ENCODE measurements at regions not wholly inside any gene's neighbourhood (a gene's known extent, or its start where the extent isn't known, plus 50 kb on each side); places are given as distances from the start of the nearest gene placed in this dataset.

- H3K4me2 ChIP-seq (ENCODE audit: low read length): no peak overlapping the region
- POLR2A ChIA-PET: no interaction called here
- H3K36me3 ChIP-seq (ENCODE audit: control insufficient read depth in 1 of 2, insufficient read depth in 2 of 2, low read length in 2 of 2): no peaks in the 10 kb centered on the region
- ATAC-seq (no peak), DNase-seq (ENCODE audit: low read depth, low spot score) (no peak)
- H3K79me2 ChIP-seq (ENCODE audit: insufficient read depth, low read length): no peaks in the 10 kb centered on the region
- intact Hi-C loops (cut with micrococcal nuclease): no loop called here
- no peaks in the 10 kb centered on the region for H3K4me1 ChIP-seq (ENCODE audit: control insufficient read depth in 1 of 2, insufficient read depth in 2 of 2, low read length in 2 of 2)
- BruUV-seq (replicated peaks): no TSS peak
- no peak overlapping the region for H3K27ac ChIP-seq (ENCODE audit: low read depth, low read length)
- no peak overlapping the region for H3K9ac ChIP-seq (ENCODE audit: low read length)
- H3K9me3 ChIP-seq (ENCODE audit: control insufficient read depth in 1 of 2, insufficient read depth in 1 of 2, low read depth in 1 of 2, low read length in 2 of 2): no peaks in the 10 kb centered on the region
- H4K20me1 ChIP-seq (ENCODE audit: insufficient read depth): no peaks in the 10 kb centered on the region
- RAD21 ChIA-PET (ENCODE audit: low non-redundant PET in 1 of 2, low total read pairs in 2 of 2, uncharacterized antibody in 2 of 2, unreplicated experiment in 2 of 2): no interaction called here
- no peak overlapping the region for H3K4me3 ChIP-seq (replicated peaks in 1 of 2; ENCODE audit: low read depth in 1 of 2, low read length in 2 of 2)
- H2AFZ ChIP-seq (ENCODE audit: low read depth, low read length, poor library complexity, severe bottlenecking): no peak overlapping the region
- TF ChIP-seq EZH2phosphoT487 (IDR thresholded peaks at IDR 0.05; ENCODE audit: borderline replicate concordance) (no peak), RAD21 (IDR thresholded peaks at IDR 0.05; ENCODE audit: low read depth) (no peak), ELF1 (IDR thresholded peaks at IDR 0.05; ENCODE audit: borderline replicate concordance, low read depth) (no peak), ZBTB33 (IDR thresholded peaks at IDR 0.05; ENCODE audit: extremely low read depth, insufficient replicate concordance, low read length) (no peak), SP1 (IDR thresholded peaks at IDR 0.05; ENCODE audit: low read depth) (no peak), CBX3 (IDR thresholded peaks at IDR 0.05; ENCODE audit: low read depth) (no peak), MAX (IDR thresholded peaks at IDR 0.05) (no peak), CEBPB (IDR thresholded peaks at IDR 0.05; ENCODE audit: low read depth) (no peak), TCF7L2 (IDR thresholded peaks at IDR 0.05; ENCODE audit: borderline replicate concordance, extremely low read depth, insufficient read depth, insufficient read length) (no peak), POLR2A (IDR thresholded peaks at IDR 0.05; ENCODE audit: borderline replicate concordance, extremely low read depth, insufficient read depth, insufficient read length) (no peak), SIN3A (IDR thresholded peaks at IDR 0.05; ENCODE audit: low read depth) (no peak), JUND (IDR thresholded peaks at IDR 0.05) (no peak), ZNF274 (IDR thresholded peaks at IDR 0.05; ENCODE audit: low read depth, low read length) (no peak), FOSL1 (IDR thresholded peaks at IDR 0.05; ENCODE audit: low read depth) (no peak), EGR1 (IDR thresholded peaks at IDR 0.05; ENCODE audit: low read depth) (no peak), SRF (IDR thresholded peaks at IDR 0.05; ENCODE audit: low read depth) (no peak)
- TF ChIP-seq, protein P1, sequence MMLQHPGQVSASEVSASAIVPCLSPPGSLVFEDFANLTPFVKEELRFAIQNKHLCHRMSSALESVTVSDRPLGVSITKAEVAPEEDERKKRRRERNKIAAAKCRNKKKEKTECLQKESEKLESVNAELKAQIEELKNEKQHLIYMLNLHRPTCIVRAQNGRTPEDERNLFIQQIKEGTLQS (IDR thresholded peaks at IDR 0.05): no peak
- TF ChIP-seq, protein P2, sequence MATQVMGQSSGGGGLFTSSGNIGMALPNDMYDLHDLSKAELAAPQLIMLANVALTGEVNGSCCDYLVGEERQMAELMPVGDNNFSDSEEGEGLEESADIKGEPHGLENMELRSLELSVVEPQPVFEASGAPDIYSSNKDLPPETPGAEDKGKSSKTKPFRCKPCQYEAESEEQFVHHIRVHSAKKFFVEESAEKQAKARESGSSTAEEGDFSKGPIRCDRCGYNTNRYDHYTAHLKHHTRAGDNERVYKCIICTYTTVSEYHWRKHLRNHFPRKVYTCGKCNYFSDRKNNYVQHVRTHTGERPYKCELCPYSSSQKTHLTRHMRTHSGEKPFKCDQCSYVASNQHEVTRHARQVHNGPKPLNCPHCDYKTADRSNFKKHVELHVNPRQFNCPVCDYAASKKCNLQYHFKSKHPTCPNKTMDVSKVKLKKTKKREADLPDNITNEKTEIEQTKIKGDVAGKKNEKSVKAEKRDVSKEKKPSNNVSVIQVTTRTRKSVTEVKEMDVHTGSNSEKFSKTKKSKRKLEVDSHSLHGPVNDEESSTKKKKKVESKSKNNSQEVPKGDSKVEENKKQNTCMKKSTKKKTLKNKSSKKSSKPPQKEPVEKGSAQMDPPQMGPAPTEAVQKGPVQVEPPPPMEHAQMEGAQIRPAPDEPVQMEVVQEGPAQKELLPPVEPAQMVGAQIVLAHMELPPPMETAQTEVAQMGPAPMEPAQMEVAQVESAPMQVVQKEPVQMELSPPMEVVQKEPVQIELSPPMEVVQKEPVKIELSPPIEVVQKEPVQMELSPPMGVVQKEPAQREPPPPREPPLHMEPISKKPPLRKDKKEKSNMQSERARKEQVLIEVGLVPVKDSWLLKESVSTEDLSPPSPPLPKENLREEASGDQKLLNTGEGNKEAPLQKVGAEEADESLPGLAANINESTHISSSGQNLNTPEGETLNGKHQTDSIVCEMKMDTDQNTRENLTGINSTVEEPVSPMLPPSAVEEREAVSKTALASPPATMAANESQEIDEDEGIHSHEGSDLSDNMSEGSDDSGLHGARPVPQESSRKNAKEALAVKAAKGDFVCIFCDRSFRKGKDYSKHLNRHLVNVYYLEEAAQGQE (IDR thresholded peaks at IDR 0.05; ENCODE audit: low read depth): no peak
- CTCF ChIA-PET: no interaction called here
- no peaks in the 10 kb centered on the region for H3K27me3 ChIP-seq (ENCODE audit: insufficient read depth, low read length)
- H3K9me2 ChIP-seq (ENCODE audit: insufficient read depth): no peaks in the 10 kb centered on the region
These were observed 1989.8 kb upstream of the TENM3 start for GRCh38 chr4:180253419-180253818.

All from HCT116 (cell line).